DMS 273 treated with DMSO at 0.1 percent for 48 hours (cell line): ENCODE measurements at regions not wholly inside any gene's neighbourhood (a gene's known extent, or its start where the extent isn't known, plus 50 kb on each side); places are given as distances from the start of the nearest gene placed in this dataset.
A peak's percentile ranks its signal among the peaks of the same experiment; 100 is the strongest.

Experiments
- DNase-seq: peaks from one replicate; lab custom pipeline; 2025; lab: John Stamatoyannopoulos, UW

GRCh38 chr14:26204366-26204727 lies 393.5 kb downstream of the NOVA1 start:
- DNase-seq: no peak

GRCh38 chr14:26200687-26201086 lies 397.1 kb downstream of the NOVA1 start:
- no peak for DNase-seq

- no peak for DNase-seq
Measured at GRCh38 chr14:26199590-26200370, 398.1 kb downstream of the NOVA1 start.

GRCh38 chr14:26199096-26199495 lies 398.7 kb downstream of the NOVA1 start:
- DNase-seq: no peak

GRCh38 chr14:26194816-26195215 lies 403.0 kb downstream of the NOVA1 start:
- DNase-seq: no peak

- DNase-seq: no peak
Measured at GRCh38 chr14:26191671-26192070, 406.2 kb downstream of the NOVA1 start.

GRCh38 chr14:26191123-26191522 lies 406.7 kb downstream of the NOVA1 start:
- no peak for DNase-seq

- no peak for DNase-seq
Measured at GRCh38 chr14:26190646-26191045, 407.2 kb downstream of the NOVA1 start.

GRCh38 chr14:26187996-26188620 lies 409.7 kb downstream of the NOVA1 start:
- no peak for DNase-seq

- DNase-seq: no peak
Measured at GRCh38 chr14:26180221-26180620, 417.6 kb downstream of the NOVA1 start.

- DNase-seq: no peak
Measured at GRCh38 chr14:26175658-26176057, 422.2 kb downstream of the NOVA1 start.

GRCh38 chr14:26174395-26174794 lies 423.4 kb downstream of the NOVA1 start:
- no peak for DNase-seq

GRCh38 chr14:26173581-26174110 lies 424.2 kb downstream of the NOVA1 start:
- DNase-seq: no peak

GRCh38 chr14:26172396-26172795 lies 425.4 kb downstream of the NOVA1 start:
- DNase-seq: no peak

GRCh38 chr14:26170885-26171284 lies 426.9 kb downstream of the NOVA1 start:
- DNase-seq: no peak

- peak; percentile 5 for DNase-seq
Measured at GRCh38 chr14:26163761-26164160, 434.1 kb downstream of the NOVA1 start.

GRCh38 chr14:26157517-26157916 lies 440.3 kb downstream of the NOVA1 start:
- no peak for DNase-seq

GRCh38 chr14:26143057-26143456 lies 454.8 kb downstream of the NOVA1 start:
- DNase-seq: no peak

GRCh38 chr14:26138764-26139445 lies 458.9 kb downstream of the NOVA1 start:
- no peak for DNase-seq

- no peak for DNase-seq
Measured at GRCh38 chr14:26137161-26137560, 460.7 kb downstream of the NOVA1 start.

- no peak for DNase-seq
Measured at GRCh38 chr14:26132061-26132645, 465.7 kb downstream of the NOVA1 start.

GRCh38 chr14:26130690-26131089 lies 467.1 kb downstream of the NOVA1 start:
- DNase-seq: no peak
